ENCODE measurements at regions not wholly inside any gene's neighbourhood (a gene's known extent, or its start where the extent isn't known, plus 50 kb on each side); places are given as distances from the start of the nearest gene placed in this dataset.
A peak's percentile ranks its signal among the peaks of the same experiment; 100 is the strongest.

DNA sequence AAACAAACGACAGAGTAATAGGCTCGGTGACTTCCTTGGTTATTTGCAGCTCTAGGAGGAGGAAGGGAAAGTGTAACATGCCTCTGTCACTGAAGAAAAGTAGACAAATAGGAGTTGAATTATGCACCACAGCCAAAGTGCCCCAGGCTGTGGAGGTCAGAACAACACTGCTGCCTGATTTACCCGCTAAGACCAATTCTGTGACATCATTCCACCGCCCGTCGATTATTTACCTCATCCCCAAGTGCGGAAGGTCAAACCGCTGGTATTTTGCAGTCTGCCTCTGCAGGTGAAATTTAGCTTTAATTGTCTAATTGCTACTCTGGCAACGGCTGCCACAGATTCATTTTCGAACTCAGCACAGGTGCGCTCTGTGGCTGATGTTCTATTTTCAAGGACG lies 106.3 kb upstream of the PRICKLE2 start:
- DNase-seq (ENCODE audit: low read depth), result no peak
- TF ChIP-seq, protein P1, sequence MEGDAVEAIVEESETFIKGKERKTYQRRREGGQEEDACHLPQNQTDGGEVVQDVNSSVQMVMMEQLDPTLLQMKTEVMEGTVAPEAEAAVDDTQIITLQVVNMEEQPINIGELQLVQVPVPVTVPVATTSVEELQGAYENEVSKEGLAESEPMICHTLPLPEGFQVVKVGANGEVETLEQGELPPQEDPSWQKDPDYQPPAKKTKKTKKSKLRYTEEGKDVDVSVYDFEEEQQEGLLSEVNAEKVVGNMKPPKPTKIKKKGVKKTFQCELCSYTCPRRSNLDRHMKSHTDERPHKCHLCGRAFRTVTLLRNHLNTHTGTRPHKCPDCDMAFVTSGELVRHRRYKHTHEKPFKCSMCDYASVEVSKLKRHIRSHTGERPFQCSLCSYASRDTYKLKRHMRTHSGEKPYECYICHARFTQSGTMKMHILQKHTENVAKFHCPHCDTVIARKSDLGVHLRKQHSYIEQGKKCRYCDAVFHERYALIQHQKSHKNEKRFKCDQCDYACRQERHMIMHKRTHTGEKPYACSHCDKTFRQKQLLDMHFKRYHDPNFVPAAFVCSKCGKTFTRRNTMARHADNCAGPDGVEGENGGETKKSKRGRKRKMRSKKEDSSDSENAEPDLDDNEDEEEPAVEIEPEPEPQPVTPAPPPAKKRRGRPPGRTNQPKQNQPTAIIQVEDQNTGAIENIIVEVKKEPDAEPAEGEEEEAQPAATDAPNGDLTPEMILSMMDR (conservative IDR thresholded peaks at IDR 0.05; ENCODE audit: low read length), result no peak
- no peak overlapping the region for H3K4me3 ChIP-seq (ENCODE audit: low read length)

GRCh38 chr3:64329037-64329436 lies 103.8 kb upstream of the PRICKLE2 start:
- H3K4me3 ChIP-seq (ENCODE audit: low read length), result no peak overlapping the region
- DNase-seq (ENCODE audit: low read depth), result no peak

DNA sequence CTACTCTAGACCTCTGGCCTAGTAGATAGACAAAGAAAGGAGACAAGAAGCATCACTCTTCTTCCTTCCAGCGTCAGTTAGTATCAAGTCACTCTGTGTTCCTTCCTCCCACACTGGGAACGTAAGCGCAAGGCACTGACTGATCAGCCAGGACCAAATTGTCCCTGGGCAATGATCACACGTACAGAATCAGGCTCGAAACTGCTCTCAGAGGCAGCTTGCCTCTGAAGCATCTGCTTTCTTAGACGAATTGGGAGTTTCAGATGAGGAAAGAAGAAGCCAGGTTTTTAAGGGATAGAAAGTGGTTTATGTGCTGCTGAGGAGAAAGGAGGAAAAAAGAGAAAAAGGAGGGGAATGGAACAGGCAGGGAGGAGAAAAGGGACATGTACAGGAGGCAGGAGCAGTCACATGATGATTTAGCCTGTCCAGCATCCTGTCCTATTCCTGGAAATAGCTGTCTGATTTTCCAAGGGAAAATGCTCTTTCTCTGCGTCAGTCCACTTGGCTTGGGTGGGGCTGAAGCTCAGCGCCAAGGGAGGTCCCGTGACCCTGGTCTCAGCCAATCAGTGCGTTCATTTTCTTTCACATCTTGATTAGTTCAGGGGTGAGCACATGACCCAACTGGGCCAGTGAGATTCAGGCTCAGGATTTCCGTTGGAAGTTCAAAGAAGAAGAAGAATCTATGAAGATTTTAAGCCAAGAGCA lies 102.0 kb upstream of the PRICKLE2 start:
- TF ChIP-seq, protein P1 (conservative IDR thresholded peaks at IDR 0.05; ENCODE audit: low read length), result no peak
- H3K4me3 ChIP-seq (ENCODE audit: low read length), result no peak overlapping the region; the same call in 1 of the 2 replicates
- peak; percentile 87 for DNase-seq (ENCODE audit: low read depth)

More at GRCh38 chr3:64329037-64329436, 103.8 kb upstream of the PRICKLE2 start:
- TF ChIP-seq, protein P1 (conservative IDR thresholded peaks at IDR 0.05; ENCODE audit: low read length), result no peak; the same call in 1 of the 2 replicates

GRCh38 chr3:64321747-64322146 lies 96.5 kb upstream of the PRICKLE2 start:
- H3K4me3 ChIP-seq (ENCODE audit: low read length), result no peak overlapping the region
- DNase-seq (ENCODE audit: low read depth), result peak; percentile 84
- TF ChIP-seq, protein P1 (conservative IDR thresholded peaks at IDR 0.05; ENCODE audit: low read length), result no peak

DNA sequence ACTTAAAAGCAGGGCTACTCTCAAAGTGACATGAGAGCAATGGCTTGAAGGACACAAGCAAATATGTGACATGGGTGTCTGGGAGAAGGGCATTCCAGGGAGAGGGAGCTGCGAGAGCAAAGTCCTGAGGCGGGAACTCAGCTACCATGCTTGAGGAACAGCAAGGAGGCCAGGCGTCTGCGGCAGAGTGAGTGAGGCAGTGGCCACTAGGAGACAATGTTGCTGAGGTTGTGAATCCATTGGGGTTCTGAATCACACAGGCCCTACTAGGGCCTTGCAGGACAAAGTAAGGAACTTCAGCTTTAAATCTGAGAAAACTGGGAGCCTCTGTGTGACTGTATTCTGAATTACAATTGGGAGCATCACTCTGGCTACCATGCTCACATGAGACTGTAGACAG lies 94.1 kb upstream of the PRICKLE2 start:
- H3K4me3 ChIP-seq (ENCODE audit: low read length), result no peak overlapping the region
- DNase-seq (ENCODE audit: low read depth), result no peak
- TF ChIP-seq, protein P1 (conservative IDR thresholded peaks at IDR 0.05; ENCODE audit: low read length), result no peak; the same call in 1 of the 2 replicates

DNA sequence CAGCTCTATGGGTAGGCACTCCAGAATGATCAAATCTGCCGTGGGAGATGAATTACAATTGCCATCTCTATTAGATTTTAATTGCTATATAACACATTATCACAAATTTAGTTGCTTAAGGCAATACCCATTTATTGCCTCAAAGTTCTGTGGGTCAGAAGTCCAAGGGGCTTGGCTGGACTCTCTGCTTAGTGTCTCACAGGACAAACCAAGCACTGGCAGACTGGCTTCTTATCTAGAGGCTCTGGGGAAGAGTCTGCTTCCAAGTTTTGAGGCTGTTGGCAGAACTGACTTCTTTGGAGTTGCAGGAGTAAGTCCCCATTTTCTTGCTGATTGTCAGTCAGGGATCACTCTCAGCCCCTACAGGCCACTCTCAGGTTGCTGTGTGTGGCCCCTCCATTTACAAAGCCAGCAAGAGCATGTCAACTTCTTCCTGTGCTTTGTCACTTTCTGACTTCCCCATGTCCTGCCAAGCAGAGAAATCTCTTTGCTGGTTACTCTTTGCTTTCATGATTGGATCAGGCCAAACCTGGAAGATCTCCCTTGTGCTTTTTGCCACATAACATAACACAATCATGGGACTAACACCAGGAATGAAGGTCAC lies 93.5 kb upstream of the PRICKLE2 start:
- DNase-seq (ENCODE audit: low read depth), result no peak
- H3K4me3 ChIP-seq (ENCODE audit: low read length), result no peak overlapping the region
- TF ChIP-seq, protein P1 (conservative IDR thresholded peaks at IDR 0.05; ENCODE audit: low read length), result no peak

DNA sequence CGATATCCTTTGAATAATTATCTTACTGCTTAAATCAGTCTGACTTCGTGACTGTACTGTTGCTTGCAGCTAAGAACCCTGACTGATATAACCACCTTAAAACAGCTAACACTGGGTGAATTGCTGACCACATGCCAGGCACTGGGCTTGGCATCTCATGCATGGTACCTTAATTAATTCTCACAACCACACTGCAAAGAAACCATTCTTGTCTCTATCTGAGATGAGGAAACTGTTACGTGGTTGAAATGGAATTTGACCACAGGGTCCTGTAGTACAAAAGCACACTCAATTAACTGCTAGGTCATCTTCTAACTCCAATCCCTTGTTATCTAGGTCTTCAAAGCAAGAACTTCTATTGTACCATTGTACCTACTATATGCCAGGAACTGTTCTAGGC lies 92.7 kb upstream of the PRICKLE2 start:
- TF ChIP-seq, protein P1 (conservative IDR thresholded peaks at IDR 0.05; ENCODE audit: low read length), result no peak

More for the DNA sequence above, 92.7 kb upstream of the PRICKLE2 start:
- H3K4me3 ChIP-seq (ENCODE audit: low read length), result no peak overlapping the region
- peak; percentile 39 for DNase-seq (ENCODE audit: low read depth)
